HG03139 (cell line): ENCODE measurements at regions not wholly inside any gene's neighbourhood (a gene's known extent, or its start where the extent isn't known, plus 50 kb on each side); places are given as distances from the start of the nearest gene placed in this dataset.
"Not testable (repeated sequence)": the region's sequence is repeated elsewhere in the genome, so short reads cannot be mapped to it uniquely, and the experiment has no call there.

Experiments used
- ATAC-seq: cut with Tn5 transposase; IDR thresholded peaks from one replicate; pipeline ENCODE4 v1.9.1; 2021; ENCODE audit not compliant: unreplicated experiment

- ATAC-seq, result peak; percentile 77
Observed at GRCh38 chr6:135129136-135129856, 51.8 kb upstream of the MYB start.

DNA sequence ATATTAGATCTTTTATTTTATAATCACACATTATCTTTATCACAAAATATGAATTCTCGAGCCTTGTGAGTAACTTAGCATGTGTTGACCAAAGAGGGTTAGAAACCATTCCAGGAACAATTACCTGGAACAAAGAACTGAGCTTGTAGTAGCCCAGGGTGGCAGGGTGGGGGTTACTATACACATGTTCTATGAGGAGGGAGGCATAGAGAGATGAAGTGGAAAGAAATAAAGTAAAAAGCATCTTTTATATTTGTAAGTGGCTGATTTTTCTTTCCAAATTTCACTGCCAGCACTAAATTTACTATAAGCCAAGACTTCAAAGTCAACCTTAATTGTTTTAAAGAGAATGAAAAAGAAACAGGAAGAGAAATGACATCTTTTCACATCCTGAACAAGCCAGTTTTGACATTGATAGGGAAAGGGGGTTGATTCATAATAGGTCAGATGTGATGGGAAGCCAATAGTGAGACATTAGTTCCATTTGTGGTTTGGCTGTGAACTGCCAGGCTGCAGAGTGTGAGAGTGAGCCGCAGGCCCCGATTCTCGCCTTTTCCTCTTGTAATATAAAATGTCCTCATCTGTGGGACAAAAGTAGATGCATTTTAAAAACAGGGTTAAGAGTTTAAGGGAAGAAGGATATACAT, 52.7 kb upstream of the MYB start:
- peak; percentile 79 for ATAC-seq

GRCh38 chr6:135126729-135127128, 54.4 kb upstream of the MYB start:
- no peak for ATAC-seq

DNA sequence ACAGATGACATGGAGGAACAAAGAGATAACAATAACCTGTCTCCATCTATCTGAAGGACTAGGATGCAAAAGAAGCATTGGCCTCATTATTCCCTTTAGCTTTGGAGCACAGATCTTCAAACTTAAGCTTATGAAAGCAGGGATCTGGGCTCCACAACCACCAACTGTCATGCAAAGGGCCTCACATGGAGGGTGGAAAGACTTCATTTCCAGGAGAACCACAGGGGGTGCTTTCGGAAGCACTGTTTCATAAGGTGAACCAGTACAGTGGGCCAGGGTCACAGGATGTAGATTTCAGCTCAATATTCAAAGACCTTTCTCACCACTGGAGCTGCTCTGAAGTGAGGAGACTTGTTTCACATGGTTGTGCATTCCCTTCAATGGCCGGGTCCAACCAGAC, 55.1 kb upstream of the MYB start:
- ATAC-seq, result no peak

- no peak for ATAC-seq
Observed at GRCh38 chr6:135121434-135121833, 59.7 kb upstream of the MYB start.

GRCh38 chr6:135118134-135118730, 62.9 kb upstream of the MYB start:
- no peak for ATAC-seq

DNA sequence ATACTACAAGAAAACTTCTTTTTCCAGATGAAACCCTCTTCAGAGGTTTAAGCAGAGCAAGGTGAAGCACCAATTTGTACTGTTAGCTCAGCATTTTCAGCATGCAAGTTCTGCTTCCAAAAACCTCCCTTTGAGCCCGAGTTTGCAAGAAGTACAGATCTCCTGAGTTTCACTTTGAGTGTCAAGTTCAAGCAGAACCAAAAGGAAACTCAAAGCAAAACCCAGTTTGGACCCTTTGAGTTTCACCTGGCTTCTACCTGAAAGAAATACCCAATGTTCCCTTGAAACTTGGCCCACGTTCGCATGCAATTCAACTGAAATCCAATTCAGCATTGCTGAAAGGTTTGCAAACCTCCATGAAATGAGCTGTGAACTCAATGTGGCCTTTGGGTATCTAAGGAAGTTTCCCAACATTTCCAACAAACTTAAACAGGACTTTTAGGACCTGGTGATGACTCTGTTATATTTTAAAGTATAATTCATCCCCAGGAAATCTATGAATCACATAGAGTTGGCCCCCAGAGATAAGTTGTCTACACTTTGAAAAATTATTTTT, 62.9 kb upstream of the HBS1L start:
- no peak for ATAC-seq

- no peak for ATAC-seq
Observed at GRCh38 chr6:135116571-135116970, 61.9 kb upstream of the HBS1L start.

- no peak for ATAC-seq
Observed at GRCh38 chr6:135115834-135116233, 61.2 kb upstream of the HBS1L start.

DNA sequence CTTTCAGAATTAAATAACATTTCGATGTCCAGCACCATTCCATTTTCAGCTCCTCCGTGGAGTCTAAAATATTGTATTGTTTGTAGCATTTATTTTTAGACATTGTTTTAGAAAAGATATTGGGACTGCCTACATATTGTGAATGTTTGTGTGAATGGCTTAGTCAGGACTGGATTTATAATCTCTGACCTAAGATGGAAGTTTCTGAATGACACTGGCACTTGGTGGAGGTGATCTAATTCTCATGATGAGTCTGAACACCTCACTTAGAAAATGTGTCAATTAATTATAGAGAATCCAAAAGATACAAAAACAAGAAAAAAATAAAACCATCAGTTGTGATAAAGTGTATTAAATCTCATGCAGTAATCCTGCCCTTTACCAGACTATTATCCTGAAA, 60.8 kb upstream of the HBS1L start:
- no peak for ATAC-seq

DNA sequence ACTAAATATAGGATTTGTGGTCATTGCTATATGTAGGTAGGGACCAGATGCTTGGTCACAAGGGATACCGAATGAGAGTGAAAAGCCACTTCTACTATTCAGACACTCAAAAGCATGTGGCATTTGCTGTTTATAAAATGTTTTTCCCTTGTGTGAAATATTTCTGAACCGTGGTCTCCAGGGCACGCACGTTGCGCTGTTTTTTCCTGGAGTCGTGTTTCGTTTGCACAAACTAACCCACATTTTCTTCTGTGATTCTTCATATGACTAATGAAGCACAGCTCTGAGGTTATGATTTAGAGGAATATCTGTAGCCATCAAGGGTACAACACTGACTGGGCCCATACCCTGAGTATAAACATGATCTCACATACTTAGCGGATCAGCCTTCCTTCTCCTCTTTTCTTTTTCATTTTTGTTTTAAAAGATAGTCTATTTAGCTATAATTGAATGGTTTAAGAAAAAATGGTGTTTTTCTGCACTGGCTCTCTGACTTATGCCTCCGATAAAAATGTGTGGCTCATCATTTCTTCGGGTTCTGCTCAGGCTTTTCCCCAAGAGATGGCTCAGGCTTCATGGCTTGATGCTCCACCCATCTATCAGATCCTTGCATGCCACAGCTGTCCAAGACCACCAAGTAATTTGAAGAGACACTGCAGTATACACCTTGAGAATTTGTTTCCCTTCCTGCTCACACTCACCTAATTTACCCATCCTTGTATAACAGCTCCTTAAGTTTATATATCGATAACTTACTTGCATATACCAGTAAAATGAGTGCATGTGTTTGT, 59.9 kb upstream of the HBS1L start:
- peak; percentile 52 for ATAC-seq

DNA sequence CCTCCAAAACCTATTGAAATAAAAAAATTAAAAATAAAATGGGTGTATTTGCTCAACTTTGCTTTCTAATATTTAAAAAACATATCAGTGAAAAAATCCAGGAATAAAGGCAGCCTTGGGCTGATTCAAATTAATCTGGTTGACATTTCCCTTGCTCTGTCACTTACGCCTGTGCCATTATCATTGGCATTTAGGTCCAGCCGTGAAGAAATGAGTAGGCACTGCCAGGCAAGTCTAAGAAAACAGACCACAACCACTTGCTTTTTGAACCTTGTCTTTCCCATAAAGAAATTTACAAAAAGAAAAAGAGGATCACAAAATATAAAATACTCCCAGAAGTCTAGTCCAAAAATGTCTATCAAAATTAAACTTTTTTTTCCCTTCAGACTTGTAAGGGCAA, 59.2 kb upstream of the HBS1L start:
- no peak for ATAC-seq

DNA sequence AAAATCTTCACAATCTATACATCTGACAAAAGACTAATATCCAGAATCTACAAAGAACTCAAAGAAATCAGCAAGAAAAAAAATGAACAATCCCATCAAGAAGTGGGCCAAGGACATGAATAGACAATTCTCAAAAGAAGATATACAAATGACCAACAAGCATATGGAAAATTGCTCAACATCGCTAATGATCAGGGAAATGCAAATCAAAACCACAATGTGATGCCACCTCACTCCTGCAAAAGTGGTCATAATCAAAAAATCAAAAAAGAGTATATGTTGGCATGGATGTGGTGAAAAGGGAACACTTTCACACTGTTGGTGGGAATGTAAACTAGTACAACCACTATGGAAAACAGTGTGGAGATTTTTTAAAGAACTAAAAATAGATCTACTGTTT, 58.3 kb upstream of the HBS1L start:
- ATAC-seq, result not testable (repeated sequence)

DNA sequence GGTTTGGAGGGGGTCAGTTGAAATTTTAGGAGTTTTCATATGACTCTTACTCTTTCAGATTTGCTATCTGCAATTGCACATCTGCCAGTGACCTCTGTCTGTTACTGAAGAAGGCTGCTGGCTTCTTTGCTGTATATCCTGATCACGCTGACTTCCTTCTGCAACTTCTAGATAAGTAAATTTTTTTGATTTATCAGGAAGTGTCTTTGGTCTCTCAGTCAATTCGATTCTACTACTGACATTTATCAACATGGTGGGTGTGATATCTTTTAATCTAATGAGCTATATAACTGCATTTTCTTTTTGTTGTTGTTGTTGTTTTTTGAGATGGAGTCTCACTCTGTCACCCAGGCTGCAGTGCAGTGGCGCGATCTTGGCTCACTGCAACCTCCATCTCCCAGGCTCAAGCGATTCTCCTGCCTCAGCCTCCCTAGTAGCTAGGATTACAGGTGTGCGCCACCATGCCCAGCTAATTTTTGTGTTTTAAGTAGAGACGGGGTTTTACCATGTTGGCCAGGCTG, 55.7 kb upstream of the HBS1L start:
- not testable (repeated sequence) for ATAC-seq

DNA sequence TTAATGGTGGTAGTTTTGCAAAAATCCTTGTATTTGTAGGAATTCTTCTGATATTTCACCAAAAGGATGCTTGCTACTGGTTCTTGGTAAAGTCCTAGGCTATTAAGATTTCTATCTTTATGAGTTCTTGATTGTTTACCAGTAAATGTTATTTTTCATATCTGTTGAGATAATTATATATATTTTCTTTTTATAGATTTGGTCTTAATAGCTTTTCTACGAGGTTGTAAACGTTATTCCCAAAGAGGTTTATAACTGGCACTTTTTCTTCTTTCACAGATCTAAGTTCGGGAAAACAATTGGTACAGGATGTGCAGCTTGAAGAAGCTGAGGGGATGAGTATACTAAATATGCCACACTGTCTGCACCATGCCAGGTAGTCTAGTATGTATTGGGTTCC, 55.1 kb upstream of the HBS1L start:
- ATAC-seq, result no peak

GRCh38 chr6:135108692-135109091, 54.1 kb upstream of the HBS1L start:
- ATAC-seq, result no peak

- ATAC-seq, result no peak
Observed at GRCh38 chr6:135106611-135107010, 52.0 kb upstream of the HBS1L start.

GRCh38 chr6:135105710-135106109, 51.1 kb upstream of the HBS1L start:
- no peak for ATAC-seq

DNA sequence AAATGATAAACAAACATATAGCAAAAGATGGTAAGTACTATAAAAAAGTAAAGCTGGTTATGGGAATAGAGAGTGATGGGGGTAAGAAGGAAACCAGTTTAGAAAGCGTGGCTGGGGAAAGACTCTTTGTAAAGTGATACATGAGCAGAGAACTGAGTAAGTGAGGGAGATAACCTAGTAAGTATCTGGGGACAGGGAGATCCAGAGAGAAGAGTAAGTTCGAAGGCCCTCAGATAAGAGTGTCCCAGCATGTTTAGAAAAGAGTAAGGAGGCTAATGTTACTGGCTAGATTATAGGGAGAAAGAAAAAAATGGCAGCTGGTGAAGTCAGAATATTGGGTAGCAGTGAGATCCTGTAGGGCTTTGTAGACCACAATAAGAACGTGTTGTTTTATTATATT, 50.7 kb upstream of the HBS1L start:
- ATAC-seq, result no peak
